Body of pancreas (tissue), 4 donors: ENCODE measurements at regions not wholly inside any gene's neighbourhood (a gene's known extent, or its start where the extent isn't known, plus 50 kb on each side); places are given as distances from the start of the nearest gene placed in this dataset.

Source experiments
- CTCF ChIP-seq, 7 experiments: fragments of 450-650 bp in 4 of 7; fragments of 200-600 bp in 3 of 7; sonication (generic) in 3 of 7; IDR thresholded peaks; one replicate each; pipeline ENCODE4 v1.5.1; 2016 to 2019; ENCODE audit warnings: antibody characterized with exemption in 7 of 7
- POLR2A ChIP-seq, 3 donors: fragments of 450-650 bp; IDR thresholded peaks; one replicate each; pipeline ENCODE4 v1.6.1; 2016; ENCODE audit warnings: antibody characterized with exemption in 3 of 3, mild to moderate bottlenecking in 2 of 3

DNA sequence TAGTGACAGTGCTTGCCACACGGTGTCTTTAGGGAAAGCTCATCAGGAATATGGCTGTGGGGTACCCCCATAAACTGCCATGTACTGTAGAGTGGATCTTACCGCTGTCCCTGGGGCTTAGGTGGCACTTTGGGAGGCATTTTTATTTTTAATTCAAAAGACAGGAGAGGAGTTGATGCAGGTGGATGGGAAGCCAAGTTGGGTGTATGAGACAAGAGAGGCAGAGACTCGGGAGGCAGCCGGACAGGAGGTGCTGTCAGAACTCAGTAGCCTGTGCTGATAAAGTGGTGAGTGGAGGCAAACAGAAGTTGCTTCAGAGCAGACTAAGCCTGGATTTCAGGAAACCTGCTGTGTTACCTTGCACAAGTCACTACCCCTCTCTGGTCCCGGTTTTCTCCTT is 185.9 kb downstream of the TMEM132E start:
- TF ChIP-seq CTCF (IDR thresholded peaks at IDR 0.05) (no peak), POLR2A (IDR thresholded peaks at IDR 0.05) (no peak)
